C4-2B (cell line): ENCODE measurements at regions not wholly inside any gene's neighbourhood (a gene's known extent, or its start where the extent isn't known, plus 50 kb on each side); places are given as distances from the start of the nearest gene placed in this dataset.

Experiments
- CTCF ChIP-seq: fragments of 450-650 bp; conservative IDR thresholded peaks from 2 replicates; pipeline ENCODE4 v1.5.1; 2017; ENCODE audit warnings: mild to moderate bottlenecking
- ZFX ChIP-seq: fragments of 450-650 bp; IDR thresholded peaks from 2 replicates; pipeline ENCODE4 v1.6.1; 2017

DNA sequence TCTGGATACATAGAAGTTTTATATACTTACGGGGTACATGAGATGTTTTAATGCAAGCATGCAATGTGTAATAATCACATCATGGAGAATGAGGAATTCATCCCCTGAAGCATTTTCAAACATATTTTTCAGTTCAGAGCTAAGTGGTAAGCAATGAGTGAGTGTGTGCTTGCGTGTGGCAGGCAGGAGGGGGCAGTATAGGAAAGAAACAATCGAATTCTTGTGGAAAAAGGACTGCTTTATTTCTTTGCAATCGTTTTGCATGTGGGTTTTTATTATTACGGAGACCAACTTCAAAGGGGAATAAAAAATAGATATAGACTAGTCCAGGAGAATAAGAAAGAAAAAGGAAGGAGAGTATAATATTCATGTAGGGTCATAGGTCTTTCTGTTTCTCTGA, 271.6 kb downstream of the CHL1 start:
- TF ChIP-seq CTCF: peak; percentile 61
- TF ChIP-seq ZFX: no peak
